ENCODE measurements at regions not wholly inside any gene's neighbourhood (a gene's known extent, or its start where the extent isn't known, plus 50 kb on each side); places are given as distances from the start of the nearest gene placed in this dataset.

DNA sequence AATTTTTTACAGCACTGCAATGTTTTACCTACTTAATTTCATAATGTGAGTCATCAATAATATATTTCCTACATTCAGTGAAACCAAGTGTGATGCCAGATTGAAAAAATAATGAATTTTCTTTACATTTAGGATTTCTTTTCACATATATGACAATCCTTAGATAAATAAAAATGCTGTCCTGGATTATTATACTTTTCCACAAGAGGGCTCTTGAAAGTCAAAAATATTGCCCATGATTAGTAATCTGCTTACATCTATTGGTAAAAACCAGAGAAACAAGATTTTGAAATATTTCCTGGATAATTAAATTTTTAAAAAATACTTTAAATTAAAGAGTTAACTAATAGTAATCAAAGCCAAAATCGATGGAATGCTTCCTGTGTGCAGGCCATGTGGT is 86.8 kb upstream of the PLPPR4 start:
- TF ChIP-seq GATA2 (IDR thresholded peaks at IDR 0.05; ENCODE audit: low read depth, low read length) (no peak), GATA3 (IDR thresholded peaks at IDR 0.05; ENCODE audit: low read depth, low read length) (no peak)

Data from SH-SY5Y (cell line).